CD14-positive monocyte (primary cell): ENCODE measurements at regions not wholly inside any gene's neighbourhood (a gene's known extent, or its start where the extent isn't known, plus 50 kb on each side); places are given as distances from the start of the nearest gene placed in this dataset.

Experiments used
- DNase-seq, 3 donors: peaks; one replicate each; pipeline ENCODE4 v3.0.0-alpha.2; 2011 to 2022
- H2AFZ ChIP-seq: 2 replicates; pipeline ENCODE4 v1.6.0; 2012; ENCODE audit warnings: mild to moderate bottlenecking, low read depth, low read length, inconsistent platforms; ENCODE audit not compliant: insufficient read depth, poor library complexity, severe bottlenecking
- H3K27ac ChIP-seq, 2 donors: 1 replicate in 1 of 2; 2 replicates in 1 of 2; pipeline ENCODE4 v1.5.1; 2012 to 2013; ENCODE audit warnings: low read length in 2 of 2, control low read depth in 1 of 2, inconsistent platforms in 1 of 2, low read depth in 1 of 2, mild to moderate bottlenecking in 1 of 2
- H3K27me3 ChIP-seq, 2 donors: one replicate each; pipeline versions ENCODE4 v1.6.0 to v1.6.1; 2011 to 2013; ENCODE audit warnings: low read length in 2 of 2; ENCODE audit not compliant: control insufficient read depth in 2 of 2, insufficient read depth in 2 of 2
- H3K36me3 ChIP-seq, 2 donors: replicated peaks in 1 of 2; 1 replicate in 1 of 2; 2 replicates in 1 of 2; pipeline versions ENCODE4 v1.5.1 to v1.6.1; 2012 to 2013; ENCODE audit warnings: low read length in 2 of 2, control low read depth in 1 of 2, inconsistent platforms in 1 of 2, mild to moderate bottlenecking in 1 of 2; ENCODE audit not compliant: insufficient read depth in 2 of 2, control insufficient read depth in 1 of 2
- H3K4me1 ChIP-seq, 2 donors: 1 replicate in 1 of 2; 2 replicates in 1 of 2; pipeline versions ENCODE4 v1.5.1 to v1.6.1; 2012 to 2013; ENCODE audit warnings: low read length in 2 of 2, control low read depth in 1 of 2, inconsistent platforms in 1 of 2, mild to moderate bottlenecking in 1 of 2, moderate library complexity in 1 of 2; ENCODE audit not compliant: insufficient read depth in 2 of 2, control insufficient read depth in 1 of 2
- H3K4me2 ChIP-seq: replicated peaks from 2 replicates; pipeline ENCODE3; 2012; ENCODE audit warnings: low read length, moderate library complexity, mild to moderate bottlenecking; ENCODE audit not compliant: poor library complexity, severe bottlenecking; ENCODE audit errors: extremely low read depth
- H3K4me3 ChIP-seq, 3 experiments: fragments of 200-600 bp in 1 of 3; sonication (generic) in 1 of 3; replicated peaks in 1 of 3; 1 replicate in 2 of 3; 2 replicates in 1 of 3; pipeline ENCODE4 v1.5.1; 2011 to 2013; ENCODE audit warnings: low read length in 3 of 3, mild to moderate bottlenecking in 3 of 3, control low read depth in 2 of 3, low read depth in 2 of 3, inconsistent platforms in 1 of 3, moderate library complexity in 1 of 3
- H3K79me2 ChIP-seq: 2 replicates; pipeline ENCODE4 v1.6.0; 2012; ENCODE audit warnings: mild to moderate bottlenecking, control low read depth, inconsistent platforms, low read length, moderate library complexity; ENCODE audit not compliant: insufficient read depth
- H3K9ac ChIP-seq: 2 replicates; pipeline ENCODE4 v1.6.0; 2017; ENCODE audit warnings: low read length, mild to moderate bottlenecking; ENCODE audit not compliant: insufficient read depth, poor library complexity, severe bottlenecking
- H3K9me3 ChIP-seq, 2 donors: replicated peaks in 1 of 2; 1 replicate in 1 of 2; 2 replicates in 1 of 2; pipeline versions ENCODE4 v1.5.1 to v1.6.1; 2012 to 2013; ENCODE audit warnings: low read length in 2 of 2, control low read depth in 1 of 2; ENCODE audit not compliant: control insufficient read depth in 1 of 2, insufficient read depth in 1 of 2
- H4K20me1 ChIP-seq: 2 replicates; pipeline ENCODE4 v1.6.0; 2012; ENCODE audit warnings: mild to moderate bottlenecking, low read length, control low read depth, moderate library complexity; ENCODE audit not compliant: insufficient read depth
- H3K27ac Mint-ChIP-seq, 7 donors: one replicate each; pipeline ENCODE4 v1.8.0; 2020; ENCODE audit warnings: mild to moderate bottlenecking in 7 of 7, mixed read lengths in 7 of 7, moderate library complexity in 6 of 7, inconsistent platforms in 2 of 7
- H3K27me3 Mint-ChIP-seq, 3 donors: one replicate each; pipeline ENCODE4 v1.8.0; 2021 to 2022; ENCODE audit warnings: low read depth in 3 of 3, mild to moderate bottlenecking in 3 of 3, mixed read lengths in 3 of 3, moderate library complexity in 3 of 3, inconsistent platforms in 1 of 3
- H3K36me3 Mint-ChIP-seq, 2 donors: one replicate each; pipeline ENCODE4 v1.8.0; 2020; ENCODE audit warnings: mixed read lengths in 2 of 2, inconsistent platforms in 1 of 2, mild to moderate bottlenecking in 1 of 2
- H3K4me1 Mint-ChIP-seq: one replicate; pipeline ENCODE4 v1.8.0; 2020; ENCODE audit warnings: mild to moderate bottlenecking, mixed read lengths
- H3K4me3 Mint-ChIP-seq, 2 donors: one replicate each; pipeline ENCODE4 v1.8.0; 2020; ENCODE audit warnings: mild to moderate bottlenecking in 2 of 2, mixed read lengths in 2 of 2, moderate library complexity in 1 of 2
- H3K9me3 Mint-ChIP-seq, 7 donors: one replicate each; pipeline ENCODE4 v1.8.0; 2020 to 2022; ENCODE audit warnings: mixed read lengths in 7 of 7, mild to moderate bottlenecking in 6 of 7, moderate library complexity in 6 of 7, inconsistent platforms in 2 of 7
- whole genome bisulfite sequencing: methylation state at CpG from one replicate; pipeline ENCODE4 v1.1.5; 2013; ENCODE audit warnings: missing lambda C conversion rate; ENCODE audit not compliant: insufficient coverage; 5-methylcytosine and 5-hydroxymethylcytosine counted together
- intact Hi-C, 2 donors: fragments of 100-400 bp; cut with micrococcal nuclease; formaldehyde crosslinking; loops; one replicate each; pipeline versions ENCODE4 v1.15.0 to v1.15.1; 2023
- TF ChIP-seq, protein P1 (sequence below): fragments of 200-600 bp; IDR thresholded peaks from one replicate; pipeline ENCODE4 v1.8.0; 2022; ENCODE audit warnings: antibody characterized with exemption, mild to moderate bottlenecking

DNA sequence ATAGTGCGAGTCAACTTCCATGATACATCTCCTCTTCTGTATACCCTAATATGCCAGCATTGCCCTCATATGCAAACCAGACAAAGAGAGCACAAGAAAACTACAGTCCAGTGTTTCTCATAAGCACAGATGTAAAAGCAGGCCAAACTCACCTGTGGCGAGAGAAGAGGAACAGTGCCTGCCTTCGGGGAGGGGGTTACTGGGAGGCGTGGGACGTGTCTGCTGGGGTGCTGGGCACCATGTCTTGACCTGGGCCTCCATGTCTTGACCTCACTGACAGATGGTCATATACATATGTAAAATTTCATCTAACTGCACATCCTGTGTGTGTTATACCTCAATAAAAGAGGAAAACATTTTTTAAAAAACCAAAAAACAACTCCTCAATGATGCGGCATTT, 159.3 kb upstream of the PPP1R26 start:
- DNase-seq, result no peak
- TF ChIP-seq, protein P1, sequence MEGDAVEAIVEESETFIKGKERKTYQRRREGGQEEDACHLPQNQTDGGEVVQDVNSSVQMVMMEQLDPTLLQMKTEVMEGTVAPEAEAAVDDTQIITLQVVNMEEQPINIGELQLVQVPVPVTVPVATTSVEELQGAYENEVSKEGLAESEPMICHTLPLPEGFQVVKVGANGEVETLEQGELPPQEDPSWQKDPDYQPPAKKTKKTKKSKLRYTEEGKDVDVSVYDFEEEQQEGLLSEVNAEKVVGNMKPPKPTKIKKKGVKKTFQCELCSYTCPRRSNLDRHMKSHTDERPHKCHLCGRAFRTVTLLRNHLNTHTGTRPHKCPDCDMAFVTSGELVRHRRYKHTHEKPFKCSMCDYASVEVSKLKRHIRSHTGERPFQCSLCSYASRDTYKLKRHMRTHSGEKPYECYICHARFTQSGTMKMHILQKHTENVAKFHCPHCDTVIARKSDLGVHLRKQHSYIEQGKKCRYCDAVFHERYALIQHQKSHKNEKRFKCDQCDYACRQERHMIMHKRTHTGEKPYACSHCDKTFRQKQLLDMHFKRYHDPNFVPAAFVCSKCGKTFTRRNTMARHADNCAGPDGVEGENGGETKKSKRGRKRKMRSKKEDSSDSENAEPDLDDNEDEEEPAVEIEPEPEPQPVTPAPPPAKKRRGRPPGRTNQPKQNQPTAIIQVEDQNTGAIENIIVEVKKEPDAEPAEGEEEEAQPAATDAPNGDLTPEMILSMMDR, result no peak
- Histone ChIP-seq H4K20me1 (no peaks in the 10 kb centered on the region), H3K27ac (no peak overlapping the region), H3K9ac (no peak overlapping the region), H3K79me2 (no peaks in the 10 kb centered on the region), H3K4me3 (no peak overlapping the region), H3K4me2 (no peak overlapping the region), H3K9me3 (no peaks in the 10 kb centered on the region), H2AFZ (no peak overlapping the region), H3K36me3 (no peaks in the 10 kb centered on the region), H3K27me3 (no peaks in the 10 kb centered on the region), H3K4me1 (no peaks in the 10 kb centered on the region)
- Mint-ChIP-seq H3K4me1 (no peaks in the 10 kb centered on the region), H3K4me3 (no peak overlapping the region), H3K27me3 (peaks cover 2 to 18% (median 10%) of the 10 kb centered on the region in 3 donors), H3K27ac (no peak overlapping the region), H3K36me3 (no peaks in the 10 kb centered on the region), H3K9me3 (peaks cover 0 to 7% (median 2%) of the 10 kb centered on the region in 7 donors)
- 90% methylated on average over 2 of the region's 6 CpGs for WGBS
- intact Hi-C loops, result no loop called here

DNA sequence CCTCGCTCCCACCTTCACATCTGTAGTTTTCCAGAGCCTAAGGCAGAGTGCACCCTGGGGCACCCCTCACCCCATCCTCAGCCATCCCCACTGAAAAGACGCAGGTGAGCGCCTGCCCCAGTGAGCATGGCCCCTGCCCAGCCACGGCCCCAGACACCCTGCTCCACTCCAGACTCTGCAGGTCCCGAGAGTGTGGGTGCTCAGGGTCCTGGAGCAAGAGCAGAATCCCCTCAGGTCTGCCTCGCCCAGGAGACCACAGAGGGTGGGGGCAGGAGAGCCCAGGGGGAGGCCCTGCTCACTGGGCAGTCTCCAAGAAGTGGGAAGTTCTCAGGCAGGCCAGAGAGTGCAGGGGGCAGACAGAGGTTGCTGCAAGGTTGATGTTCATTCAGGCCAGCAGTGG, 158.6 kb upstream of the PPP1R26 start:
- Histone ChIP-seq H3K79me2 (no peaks in the 10 kb centered on the region), H3K4me2 (no peak overlapping the region), H3K27ac (no peak overlapping the region), H3K9me3 (no peaks in the 10 kb centered on the region), H3K27me3 (no peaks in the 10 kb centered on the region), H3K4me3 (no peak overlapping the region), H2AFZ (no peak overlapping the region), H3K4me1 (no peaks in the 10 kb centered on the region), H3K36me3 (no peaks in the 10 kb centered on the region), H4K20me1 (no peaks in the 10 kb centered on the region), H3K9ac (no peak overlapping the region)
- Mint-ChIP-seq H3K36me3 (no peaks in the 10 kb centered on the region), H3K9me3 (peaks cover 0 to 7% (median 2%) of the 10 kb centered on the region in 7 donors), H3K4me3 (no peak overlapping the region), H3K27me3 (peaks cover 3 to 16% (median 10%) of the 10 kb centered on the region in 3 donors), H3K27ac (no peak overlapping the region), H3K4me1 (no peaks in the 10 kb centered on the region)
- DNase-seq, result no peak
- intact Hi-C loops, result no loop called here
- TF ChIP-seq, protein P1, result no peak
- 56% methylated on average over 2 of the region's 6 CpGs for WGBS
